ENCODE measurements at regions not wholly inside any gene's neighbourhood (a gene's known extent, or its start where the extent isn't known, plus 50 kb on each side); places are given as distances from the start of the nearest gene placed in this dataset.

DNA sequence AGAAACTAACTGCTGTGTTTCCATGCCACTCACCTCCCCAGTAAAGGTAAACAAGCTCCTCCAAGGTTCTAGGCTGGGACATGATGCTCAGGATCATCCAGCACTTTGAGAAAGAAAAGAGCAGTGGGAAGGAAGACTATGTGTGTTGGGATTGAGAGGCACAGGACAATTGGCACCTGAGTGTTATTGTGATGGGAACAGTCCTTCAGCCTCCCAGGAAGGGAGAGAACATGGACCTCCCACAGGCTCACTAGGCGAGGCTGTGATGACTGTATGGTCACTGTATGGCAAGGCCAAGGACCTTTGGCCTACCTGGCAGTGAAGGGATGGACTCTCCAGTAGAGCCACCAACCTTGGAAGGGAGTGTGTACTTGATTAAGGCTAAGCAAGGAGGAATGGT, 123.2 kb upstream of the UNC5B start:
- FAIRE-seq (no peak), DNase-seq (ENCODE audit: low read depth, low spot score) (no peak)
- Histone ChIP-seq H3K27me3 (ENCODE audit: control insufficient read depth, extremely low read depth, insufficient read depth, low read length) (peaks cover 15% of the 10 kb centered on the region), H3K36me3 (ENCODE audit: control insufficient read depth in 2 of 2, extremely low read depth in 1 of 2, insufficient read depth in 2 of 2, low read length in 2 of 2) (no peaks in the 10 kb centered on the region), H3K4me2 (ENCODE audit: control insufficient read depth, extremely low read depth, insufficient read depth, low read depth, low read length) (no peak overlapping the region), H3K4me1 (ENCODE audit: control insufficient read depth, extremely low read depth, insufficient read depth, low read length) (no peaks in the 10 kb centered on the region), H4K20me1 (ENCODE audit: control insufficient read depth, extremely low read depth, insufficient read depth, low read length) (no peaks in the 10 kb centered on the region), H3K79me2 (ENCODE audit: control insufficient read depth, insufficient read depth, low read length) (no peaks in the 10 kb centered on the region), H3K4me3 (ENCODE audit: control insufficient read depth in 2 of 3, extremely low read depth in 1 of 3, insufficient read depth in 2 of 3, low read depth in 1 of 3, low read length in 3 of 3) (no peak overlapping the region), H3K9ac (ENCODE audit: control insufficient read depth, extremely low read depth, insufficient read depth, low read length) (no peak overlapping the region), H2AFZ (ENCODE audit: control insufficient read depth, low read length) (no peak overlapping the region), H3K9me1 (ENCODE audit: control insufficient read depth, extremely low read depth, insufficient read depth, low read length) (no peaks in the 10 kb centered on the region), H3K27ac (ENCODE audit: control insufficient read depth, insufficient read depth, low read length) (no peak overlapping the region), H3K9me3 (ENCODE audit: control insufficient read depth, low read depth, low read length) (no peaks in the 10 kb centered on the region)
- TF ChIP-seq CTCF (optimal IDR thresholded peaks at IDR 0.05 in 1 of 3, IDR thresholded peaks at IDR 0.05 in 1 of 3, conservative IDR thresholded peaks at IDR 0.05 in 1 of 3; ENCODE audit: extremely low read depth in 1 of 3, insufficient read depth in 2 of 3, low read length in 3 of 3) (no peak), EZH2 (IDR thresholded peaks at IDR 0.05; ENCODE audit: low read length) (no peak)
- dilution Hi-C loops (cut with MboI; ENCODE audit: extremely low pct_ligation_motif_present, low sequenced_read_pairs), result no loop called here

DNA sequence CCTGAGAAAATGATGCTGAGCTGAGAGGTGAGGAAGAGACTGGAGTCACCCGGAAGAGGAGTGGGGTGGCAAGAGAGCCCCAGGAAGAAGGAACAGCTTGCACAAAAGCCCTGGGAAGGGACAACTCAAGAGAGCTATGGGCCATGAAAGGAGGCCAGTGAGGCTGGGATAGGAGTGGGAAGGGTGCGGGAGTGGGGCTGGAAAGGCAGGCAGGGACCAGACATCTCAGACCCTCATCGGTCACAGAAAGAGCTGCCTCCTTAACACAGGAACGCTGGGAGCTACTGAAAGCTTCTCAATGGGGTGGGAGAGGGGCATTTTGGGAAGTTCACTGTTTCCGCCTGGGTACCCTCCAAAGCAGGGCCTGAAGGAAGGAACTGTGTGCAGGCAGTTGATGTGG, 122.0 kb upstream of the UNC5B start:
- Histone ChIP-seq H3K36me3 (ENCODE audit: control insufficient read depth in 2 of 2, extremely low read depth in 1 of 2, insufficient read depth in 2 of 2, low read length in 2 of 2) (no peaks in the 10 kb centered on the region), H3K4me2 (ENCODE audit: control insufficient read depth, extremely low read depth, insufficient read depth, low read depth, low read length) (no peak overlapping the region), H4K20me1 (ENCODE audit: control insufficient read depth, extremely low read depth, insufficient read depth, low read length) (no peaks in the 10 kb centered on the region), H3K27ac (ENCODE audit: control insufficient read depth, insufficient read depth, low read length) (no peak overlapping the region), H3K79me2 (ENCODE audit: control insufficient read depth, insufficient read depth, low read length) (no peaks in the 10 kb centered on the region), H3K9me3 (ENCODE audit: control insufficient read depth, low read depth, low read length) (no peaks in the 10 kb centered on the region), H2AFZ (ENCODE audit: control insufficient read depth, low read length) (no peak overlapping the region), H3K9ac (ENCODE audit: control insufficient read depth, extremely low read depth, insufficient read depth, low read length) (no peak overlapping the region), H3K4me1 (ENCODE audit: control insufficient read depth, extremely low read depth, insufficient read depth, low read length) (peaks cover 6% of the 10 kb centered on the region), H3K4me3 (ENCODE audit: control insufficient read depth in 2 of 3, extremely low read depth in 1 of 3, insufficient read depth in 2 of 3, low read depth in 1 of 3, low read length in 3 of 3) (no peak overlapping the region), H3K9me1 (ENCODE audit: control insufficient read depth, extremely low read depth, insufficient read depth, low read length) (no peaks in the 10 kb centered on the region), H3K27me3 (ENCODE audit: control insufficient read depth, extremely low read depth, insufficient read depth, low read length) (peaks cover 15% of the 10 kb centered on the region)
- dilution Hi-C loops (cut with MboI; ENCODE audit: extremely low pct_ligation_motif_present, low sequenced_read_pairs), result no loop called here
- TF ChIP-seq EZH2 (IDR thresholded peaks at IDR 0.05; ENCODE audit: low read length) (no peak), CTCF (optimal IDR thresholded peaks at IDR 0.05 in 1 of 3, IDR thresholded peaks at IDR 0.05 in 1 of 3, conservative IDR thresholded peaks at IDR 0.05 in 1 of 3; ENCODE audit: extremely low read depth in 1 of 3, insufficient read depth in 2 of 3, low read length in 3 of 3) (no peak)
- FAIRE-seq (no peak), DNase-seq (ENCODE audit: low read depth, low spot score) (no peak)

All from keratinocyte (primary cell).